HCT116 (cell line): ENCODE measurements at regions not wholly inside any gene's neighbourhood (a gene's known extent, or its start where the extent isn't known, plus 50 kb on each side); places are given as distances from the start of the nearest gene placed in this dataset.

Experiments used
- ATF3 ChIP-seq: IDR thresholded peaks from 2 replicates; pipeline ENCODE4 v1.6.1; 2012
- EZH2 ChIP-seq: fragments of 200-600 bp; sonication (generic); IDR thresholded peaks from 2 replicates; pipeline ENCODE4 v1.6.1; 2017; ENCODE audit warnings: antibody characterized with exemption, mixed run types
- EZH2phosphoT487 ChIP-seq: fragments of 200-600 bp; IDR thresholded peaks from 2 replicates; pipeline ENCODE4 v1.6.1; 2018; ENCODE audit warnings: antibody characterized with exemption, borderline replicate concordance
- POLR2A ChIP-seq: IDR thresholded peaks from 2 replicates; pipeline ENCODE4 v1.7.0; 2011; ENCODE audit warnings: borderline replicate concordance; ENCODE audit not compliant: insufficient read depth, insufficient read length; ENCODE audit errors: extremely low read depth
- POLR2AphosphoS5 ChIP-seq: IDR thresholded peaks from 2 replicates; pipeline ENCODE4 v1.6.1; 2011; ENCODE audit warnings: mild to moderate bottlenecking, low read depth, low read length, moderate library complexity
- RAD21 ChIP-seq: IDR thresholded peaks from 2 replicates; pipeline ENCODE4 v1.6.1; 2012; ENCODE audit warnings: low read depth, mild to moderate bottlenecking
- SIN3A ChIP-seq: IDR thresholded peaks from 2 replicates; pipeline ENCODE4 v1.6.1; 2012; ENCODE audit warnings: low read depth
- TCF7L2 ChIP-seq: IDR thresholded peaks from 2 replicates; pipeline ENCODE4 v1.7.0; 2011; ENCODE audit warnings: borderline replicate concordance, inconsistent platforms; ENCODE audit not compliant: insufficient read depth, insufficient read length; ENCODE audit errors: extremely low read depth
- YY1 ChIP-seq: IDR thresholded peaks from 2 replicates; pipeline ENCODE4 v1.6.1; 2011; ENCODE audit warnings: low read length, low read depth, moderate library complexity, mild to moderate bottlenecking; ENCODE audit not compliant: insufficient replicate concordance; ENCODE audit errors: extremely low read depth
- TF ChIP-seq, protein P1 (sequence below): IDR thresholded peaks from 2 replicates; pipeline ENCODE4 v1.6.1; 2012
- TF ChIP-seq, protein P2 (sequence below), 3 experiments: fragments of 200-600 bp in 1 of 3; sonication (generic) in 1 of 3; IDR thresholded peaks in 2 of 3; conservative IDR thresholded peaks in 1 of 3; 2 replicates each; pipeline ENCODE4 v1.5.1; 2012 to 2017; ENCODE audit warnings: low read depth in 2 of 3, low read length in 2 of 3, antibody characterized with exemption in 1 of 3, borderline replicate concordance in 1 of 3, control low read depth in 1 of 3, mild to moderate bottlenecking in 1 of 3, mixed read lengths in 1 of 3, mixed run types in 1 of 3, moderate library complexity in 1 of 3; ENCODE audit not compliant: insufficient read depth in 1 of 3

GRCh38 chr10:130246113-130246512, 109.9 kb downstream of the GLRX3 start:
- TF ChIP-seq POLR2AphosphoS5 (no peak), POLR2A (no peak), SIN3A (no peak), EZH2 (no peak), EZH2phosphoT487 (no peak), RAD21 (no peak), TCF7L2 (no peak), ATF3 (no peak), YY1 (no peak)
- TF ChIP-seq, protein P1, sequence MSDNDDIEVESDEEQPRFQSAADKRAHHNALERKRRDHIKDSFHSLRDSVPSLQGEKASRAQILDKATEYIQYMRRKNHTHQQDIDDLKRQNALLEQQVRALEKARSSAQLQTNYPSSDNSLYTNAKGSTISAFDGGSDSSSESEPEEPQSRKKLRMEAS: no peak
- TF ChIP-seq, protein P2, sequence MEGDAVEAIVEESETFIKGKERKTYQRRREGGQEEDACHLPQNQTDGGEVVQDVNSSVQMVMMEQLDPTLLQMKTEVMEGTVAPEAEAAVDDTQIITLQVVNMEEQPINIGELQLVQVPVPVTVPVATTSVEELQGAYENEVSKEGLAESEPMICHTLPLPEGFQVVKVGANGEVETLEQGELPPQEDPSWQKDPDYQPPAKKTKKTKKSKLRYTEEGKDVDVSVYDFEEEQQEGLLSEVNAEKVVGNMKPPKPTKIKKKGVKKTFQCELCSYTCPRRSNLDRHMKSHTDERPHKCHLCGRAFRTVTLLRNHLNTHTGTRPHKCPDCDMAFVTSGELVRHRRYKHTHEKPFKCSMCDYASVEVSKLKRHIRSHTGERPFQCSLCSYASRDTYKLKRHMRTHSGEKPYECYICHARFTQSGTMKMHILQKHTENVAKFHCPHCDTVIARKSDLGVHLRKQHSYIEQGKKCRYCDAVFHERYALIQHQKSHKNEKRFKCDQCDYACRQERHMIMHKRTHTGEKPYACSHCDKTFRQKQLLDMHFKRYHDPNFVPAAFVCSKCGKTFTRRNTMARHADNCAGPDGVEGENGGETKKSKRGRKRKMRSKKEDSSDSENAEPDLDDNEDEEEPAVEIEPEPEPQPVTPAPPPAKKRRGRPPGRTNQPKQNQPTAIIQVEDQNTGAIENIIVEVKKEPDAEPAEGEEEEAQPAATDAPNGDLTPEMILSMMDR (IDR thresholded peaks at IDR 0.05 in 2 of 3, conservative IDR thresholded peaks at IDR 0.05 in 1 of 3; ENCODE audit: borderline replicate concordance in 1 of 3, insufficient read depth in 1 of 3, low read depth in 2 of 3, low read length in 2 of 3): no peak
